ENCODE measurements at regions not wholly inside any gene's neighbourhood (a gene's known extent, or its start where the extent isn't known, plus 50 kb on each side); places are given as distances from the start of the nearest gene placed in this dataset.
"Not testable (repeated sequence)": the region's sequence is repeated elsewhere in the genome, so short reads cannot be mapped to it uniquely, and the experiment has no call there.

DNA sequence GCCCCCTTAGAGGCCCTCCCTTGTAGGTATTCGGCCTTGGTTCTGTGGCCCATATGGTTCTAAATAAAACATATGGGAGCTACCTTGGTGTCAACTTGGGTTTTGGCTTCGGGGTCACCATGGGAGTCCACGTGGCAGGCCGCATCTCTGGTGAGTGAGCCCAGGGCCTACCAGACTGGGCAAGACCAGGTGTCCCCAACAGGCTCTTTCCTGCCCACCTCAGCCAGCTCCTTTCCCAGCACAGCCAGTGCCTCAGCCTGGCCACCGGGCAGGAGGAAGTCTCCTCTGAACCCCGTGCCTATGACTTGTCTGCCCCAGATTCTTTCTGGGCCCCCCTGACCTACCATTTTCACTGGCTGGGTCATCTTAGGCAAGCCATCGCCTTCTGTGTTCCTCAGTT is 268.8 kb upstream of the TEKT4 start:
- Histone ChIP-seq H3K27me3 (no peaks in the 10 kb centered on the region), H3K9me3 (no peaks in the 10 kb centered on the region), H3K27ac (no peak overlapping the region), H3K4me1 (no peaks in the 10 kb centered on the region), H3K36me3 (no peaks in the 10 kb centered on the region), H3K4me3 (no peak overlapping the region)
- 92% methylated on average over 3 of the region's 7 CpGs for WGBS
- no peak for TF ChIP-seq POLR2AphosphoS5 (IDR thresholded peaks at IDR 0.05)
- no peak for TF ChIP-seq POLR2A (IDR thresholded peaks at IDR 0.05)
- TF ChIP-seq EP300 (IDR thresholded peaks at IDR 0.05): no peak
- TF ChIP-seq, protein P1, sequence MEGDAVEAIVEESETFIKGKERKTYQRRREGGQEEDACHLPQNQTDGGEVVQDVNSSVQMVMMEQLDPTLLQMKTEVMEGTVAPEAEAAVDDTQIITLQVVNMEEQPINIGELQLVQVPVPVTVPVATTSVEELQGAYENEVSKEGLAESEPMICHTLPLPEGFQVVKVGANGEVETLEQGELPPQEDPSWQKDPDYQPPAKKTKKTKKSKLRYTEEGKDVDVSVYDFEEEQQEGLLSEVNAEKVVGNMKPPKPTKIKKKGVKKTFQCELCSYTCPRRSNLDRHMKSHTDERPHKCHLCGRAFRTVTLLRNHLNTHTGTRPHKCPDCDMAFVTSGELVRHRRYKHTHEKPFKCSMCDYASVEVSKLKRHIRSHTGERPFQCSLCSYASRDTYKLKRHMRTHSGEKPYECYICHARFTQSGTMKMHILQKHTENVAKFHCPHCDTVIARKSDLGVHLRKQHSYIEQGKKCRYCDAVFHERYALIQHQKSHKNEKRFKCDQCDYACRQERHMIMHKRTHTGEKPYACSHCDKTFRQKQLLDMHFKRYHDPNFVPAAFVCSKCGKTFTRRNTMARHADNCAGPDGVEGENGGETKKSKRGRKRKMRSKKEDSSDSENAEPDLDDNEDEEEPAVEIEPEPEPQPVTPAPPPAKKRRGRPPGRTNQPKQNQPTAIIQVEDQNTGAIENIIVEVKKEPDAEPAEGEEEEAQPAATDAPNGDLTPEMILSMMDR (IDR thresholded peaks at IDR 0.05): no peak
- DNase-seq (ENCODE audit: low spot score in 2 of 2): no peak

DNA sequence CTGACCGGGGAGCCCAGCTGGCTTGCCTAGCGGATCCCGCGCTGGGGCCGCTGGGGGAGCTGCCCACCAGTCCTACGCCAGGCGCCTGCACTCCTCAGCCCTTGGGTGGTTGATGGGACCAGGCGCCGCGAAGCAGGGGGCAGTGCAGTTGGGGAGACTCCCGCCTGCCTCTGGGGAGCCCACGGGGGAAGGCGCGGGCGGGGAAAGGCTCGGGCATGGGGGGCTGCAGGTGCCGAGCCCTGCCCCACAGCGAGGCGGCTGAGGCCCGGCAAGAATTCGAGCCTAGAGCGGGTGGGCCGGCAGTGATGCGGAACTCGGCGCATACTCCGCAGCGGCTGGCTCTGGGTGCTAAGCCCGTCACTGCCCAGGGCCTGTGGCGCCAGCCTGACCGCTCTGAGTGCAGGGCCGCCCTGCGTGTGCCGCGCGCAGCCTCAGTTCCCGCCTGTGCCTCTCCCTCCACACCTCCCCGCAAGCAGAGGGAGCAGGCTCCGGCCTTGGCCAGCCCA is 249.1 kb upstream of the TEKT4 start:
- Histone ChIP-seq H3K36me3 (no peaks in the 10 kb centered on the region), H3K27ac (no peak overlapping the region), H3K9me3 (no peaks in the 10 kb centered on the region), H3K4me1 (no peaks in the 10 kb centered on the region), H3K4me3 (no peak overlapping the region), H3K27me3 (no peaks in the 10 kb centered on the region)
- no peak for TF ChIP-seq EP300 (IDR thresholded peaks at IDR 0.05)
- TF ChIP-seq, protein P1 (IDR thresholded peaks at IDR 0.05): no peak
- TF ChIP-seq POLR2AphosphoS5 (IDR thresholded peaks at IDR 0.05): no peak
- no peak for TF ChIP-seq POLR2A (IDR thresholded peaks at IDR 0.05)
- WGBS: 25% methylated on average over 22 of the region's 39 CpGs
- DNase-seq (ENCODE audit: low spot score in 2 of 2): peak in 1 of 2 donors; percentile 71

- H3K4me1 ChIP-seq; H3K36me3 ChIP-seq; H3K27me3 ChIP-seq; H3K4me3 ChIP-seq; H3K9me3 ChIP-seq; H3K27ac ChIP-seq; DNase-seq (ENCODE audit: low spot score in 2 of 2): not testable (repeated sequence)
- 17% methylated on average over 1 of the region's 1 CpG for WGBS
Measured at GRCh38 chr2:94628953-94629352, 242.3 kb upstream of the TEKT4 start.

- not testable (repeated sequence) for DNase-seq (ENCODE audit: low spot score in 2 of 2); H3K27ac ChIP-seq; H3K4me1 ChIP-seq; H3K9me3 ChIP-seq; H3K27me3 ChIP-seq; H3K36me3 ChIP-seq; H3K4me3 ChIP-seq
- WGBS: 63% methylated on average over 2 of the region's 2 CpGs
Measured at GRCh38 chr2:94641397-94641796, 229.8 kb upstream of the TEKT4 start.

GRCh38 chr2:94652131-94652530 is 219.1 kb upstream of the TEKT4 start:
- 66% methylated on average over 5 of the region's 5 CpGs for WGBS
- not testable (repeated sequence) for DNase-seq (ENCODE audit: low spot score in 2 of 2); H3K9me3 ChIP-seq; H3K4me3 ChIP-seq; H3K27me3 ChIP-seq; H3K36me3 ChIP-seq; H3K4me1 ChIP-seq; H3K27ac ChIP-seq

DNA sequence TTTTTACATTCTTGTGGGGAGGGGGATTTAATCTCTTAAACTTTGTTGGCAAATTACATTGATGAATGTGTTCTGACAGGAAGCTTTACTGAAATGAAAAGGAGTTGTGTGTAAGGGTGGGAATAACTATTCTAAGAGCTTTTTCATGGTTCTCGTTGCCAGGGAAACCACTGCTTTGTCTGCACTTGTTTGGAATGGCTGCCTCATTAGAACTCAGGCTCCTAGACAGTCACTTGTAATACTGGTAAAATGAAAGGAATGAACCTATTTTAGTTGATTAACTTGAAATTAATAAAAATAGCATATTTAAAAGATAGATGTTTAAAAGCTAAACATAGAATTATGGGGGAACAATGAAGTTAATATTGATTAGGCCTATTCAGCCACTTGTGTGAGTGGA is 201.4 kb upstream of the TEKT4 start:
- not testable (repeated sequence) for DNase-seq (ENCODE audit: low spot score in 2 of 2); H3K27me3 ChIP-seq; H3K36me3 ChIP-seq; H3K4me3 ChIP-seq; H3K27ac ChIP-seq; H3K4me1 ChIP-seq; H3K9me3 ChIP-seq
- WGBS: 31% methylated on average over 1 of the region's 1 CpG

DNA sequence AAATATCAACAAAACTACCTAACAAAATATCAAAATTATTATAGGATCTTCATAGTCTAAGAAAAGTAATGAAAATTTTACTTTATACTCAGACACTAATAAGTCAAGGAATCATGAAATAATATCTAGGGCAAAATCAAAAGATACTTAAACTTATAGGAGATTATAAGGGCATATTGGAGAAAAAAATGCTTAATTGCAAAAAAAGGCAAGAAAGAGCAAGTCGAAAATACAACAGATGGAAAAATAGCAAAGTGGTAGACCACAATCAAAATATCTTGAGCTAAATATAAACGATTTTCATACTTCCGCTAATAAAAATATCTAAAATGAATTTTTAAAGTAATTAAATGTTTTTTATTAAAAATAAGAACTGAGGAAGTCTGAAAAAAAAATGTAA is 177.0 kb upstream of the TEKT4 start:
- not testable (repeated sequence) for H3K4me1 ChIP-seq; H3K36me3 ChIP-seq; H3K9me3 ChIP-seq; DNase-seq (ENCODE audit: low spot score in 2 of 2); H3K27ac ChIP-seq; H3K27me3 ChIP-seq; H3K4me3 ChIP-seq
- WGBS: 93% methylated on average over 3 of the region's 3 CpGs

- not testable (repeated sequence) for H3K4me3 ChIP-seq; H3K27ac ChIP-seq; H3K27me3 ChIP-seq; DNase-seq (ENCODE audit: low spot score in 2 of 2); H3K4me1 ChIP-seq; H3K36me3 ChIP-seq; H3K9me3 ChIP-seq
- 46% methylated on average over 2 of the region's 2 CpGs for WGBS
Measured at GRCh38 chr2:94708982-94709381, 162.2 kb upstream of the TEKT4 start.

- Histone ChIP-seq H3K9me3 (no peaks in the 10 kb centered on the region), H3K27ac (no peak overlapping the region), H3K4me1 (no peaks in the 10 kb centered on the region), H3K4me3 (no peak overlapping the region), H3K36me3 (no peaks in the 10 kb centered on the region), H3K27me3 (no peaks in the 10 kb centered on the region)
- TF ChIP-seq POLR2A (IDR thresholded peaks at IDR 0.05): no peak
- TF ChIP-seq, protein P1 (IDR thresholded peaks at IDR 0.05): no peak
- TF ChIP-seq EP300 (IDR thresholded peaks at IDR 0.05): no peak
- TF ChIP-seq POLR2AphosphoS5 (IDR thresholded peaks at IDR 0.05): no peak
- WGBS: 88% methylated on average over 11 of the region's 11 CpGs
- DNase-seq (ENCODE audit: low spot score in 2 of 2): no peak
Measured at GRCh38 chr2:94725543-94725942, 145.7 kb upstream of the TEKT4 start.

- not testable (repeated sequence) for H3K9me3 ChIP-seq; H3K36me3 ChIP-seq; H3K4me3 ChIP-seq; DNase-seq (ENCODE audit: low spot score in 2 of 2); H3K27ac ChIP-seq; H3K4me1 ChIP-seq
- peaks cover 12% of the 10 kb centered on the region for H3K27me3 ChIP-seq
- WGBS: 10% methylated on average over 27 of the region's 34 CpGs
Measured at GRCh38 chr2:94735536-94735935, 135.7 kb upstream of the TEKT4 start.

- WGBS: 80% methylated on average over 13 of the region's 17 CpGs
- H3K4me3 ChIP-seq: not testable (repeated sequence)
Measured at GRCh38 chr2:94737145-94737544, 134.1 kb upstream of the TEKT4 start.

More at GRCh38 chr2:94737145-94737544, 134.1 kb upstream of the TEKT4 start:
- not testable (repeated sequence) for H3K27ac ChIP-seq; DNase-seq (ENCODE audit: low spot score in 2 of 2); H3K4me1 ChIP-seq; H3K9me3 ChIP-seq; H3K36me3 ChIP-seq
- peaks cover 12% of the 10 kb centered on the region for H3K27me3 ChIP-seq

Data from suprapubic skin (tissue), 4 donors.